Progenitor cell of endocrine pancreas (in vitro differentiated cells): ENCODE measurements at regions not wholly inside any gene's neighbourhood (a gene's known extent, or its start where the extent isn't known, plus 50 kb on each side); places are given as distances from the start of the nearest gene placed in this dataset.

Source experiments
- DNase-seq: peaks from one replicate; pipeline ENCODE4 v3.0.0; 2021; ENCODE audit warnings: low spot score; ENCODE audit not compliant: unreplicated experiment
- H3K27ac Mint-ChIP-seq: 2 replicates; pipeline ENCODE4 v1.8.0; 2021; ENCODE audit warnings: mild to moderate bottlenecking, moderate library complexity, mixed read lengths
- H3K27me3 Mint-ChIP-seq: 2 replicates; pipeline ENCODE4 v1.8.0; 2021; ENCODE audit warnings: mixed read lengths
- H3K36me3 Mint-ChIP-seq: 2 replicates; pipeline ENCODE4 v1.8.0; 2022; ENCODE audit warnings: mixed read lengths; ENCODE audit not compliant: insufficient read depth
- H3K4me1 Mint-ChIP-seq: 2 replicates; pipeline ENCODE4 v1.8.0; 2021; ENCODE audit warnings: low read depth, mixed read lengths
- H3K4me3 Mint-ChIP-seq: 2 replicates; pipeline ENCODE4 v1.8.0; 2021; ENCODE audit warnings: low read depth, mild to moderate bottlenecking, moderate library complexity, mixed read lengths
- H3K9me3 Mint-ChIP-seq: 2 replicates; pipeline ENCODE4 v1.8.0; 2021; ENCODE audit warnings: low read depth, mixed read lengths
- TF ChIP-seq, protein P1 (sequence below): fragments of 200-600 bp; sonication (generic); IDR thresholded peaks from one replicate; pipeline ENCODE4 v1.5.0; 2021; ENCODE audit warnings: antibody characterized with exemption, mild to moderate bottlenecking; ENCODE audit not compliant: unreplicated experiment

DNA sequence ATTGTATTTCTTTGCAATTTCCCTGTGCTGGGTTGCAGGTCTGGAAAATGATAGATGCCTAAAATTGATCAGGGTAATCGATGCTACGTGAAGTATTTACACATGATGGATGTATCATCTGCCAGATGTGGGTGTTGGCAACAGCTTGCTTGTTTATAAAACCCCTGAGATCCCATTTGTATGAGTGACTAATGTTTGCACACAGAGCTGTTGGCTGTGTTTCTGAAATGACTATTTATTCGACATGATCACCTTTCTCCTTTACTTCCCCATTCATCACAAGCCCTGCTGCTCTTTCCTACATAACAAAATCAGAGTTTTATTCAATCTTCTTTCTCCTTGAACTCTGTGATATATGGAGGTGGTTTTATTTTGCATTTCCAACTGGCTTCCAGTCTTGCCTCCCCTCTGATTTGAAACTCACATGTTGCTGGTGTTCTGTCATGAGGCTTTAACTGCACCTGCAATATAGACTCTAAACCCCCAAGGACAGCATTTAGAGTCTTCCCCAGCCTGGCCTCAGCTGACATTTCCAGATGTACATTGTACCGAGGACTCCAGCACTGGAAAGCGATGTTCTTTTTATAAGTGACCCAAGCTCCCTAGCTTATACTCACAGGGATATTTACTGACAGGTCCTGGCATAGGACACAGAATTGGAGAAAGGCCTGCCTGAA lies 50.7 kb upstream of the SHB start:
- Mint-ChIP-seq H3K4me3 (no peak overlapping the region), H3K36me3 (no peaks in the 10 kb centered on the region)
- TF ChIP-seq, protein P1, sequence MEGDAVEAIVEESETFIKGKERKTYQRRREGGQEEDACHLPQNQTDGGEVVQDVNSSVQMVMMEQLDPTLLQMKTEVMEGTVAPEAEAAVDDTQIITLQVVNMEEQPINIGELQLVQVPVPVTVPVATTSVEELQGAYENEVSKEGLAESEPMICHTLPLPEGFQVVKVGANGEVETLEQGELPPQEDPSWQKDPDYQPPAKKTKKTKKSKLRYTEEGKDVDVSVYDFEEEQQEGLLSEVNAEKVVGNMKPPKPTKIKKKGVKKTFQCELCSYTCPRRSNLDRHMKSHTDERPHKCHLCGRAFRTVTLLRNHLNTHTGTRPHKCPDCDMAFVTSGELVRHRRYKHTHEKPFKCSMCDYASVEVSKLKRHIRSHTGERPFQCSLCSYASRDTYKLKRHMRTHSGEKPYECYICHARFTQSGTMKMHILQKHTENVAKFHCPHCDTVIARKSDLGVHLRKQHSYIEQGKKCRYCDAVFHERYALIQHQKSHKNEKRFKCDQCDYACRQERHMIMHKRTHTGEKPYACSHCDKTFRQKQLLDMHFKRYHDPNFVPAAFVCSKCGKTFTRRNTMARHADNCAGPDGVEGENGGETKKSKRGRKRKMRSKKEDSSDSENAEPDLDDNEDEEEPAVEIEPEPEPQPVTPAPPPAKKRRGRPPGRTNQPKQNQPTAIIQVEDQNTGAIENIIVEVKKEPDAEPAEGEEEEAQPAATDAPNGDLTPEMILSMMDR, result no peak

DNA sequence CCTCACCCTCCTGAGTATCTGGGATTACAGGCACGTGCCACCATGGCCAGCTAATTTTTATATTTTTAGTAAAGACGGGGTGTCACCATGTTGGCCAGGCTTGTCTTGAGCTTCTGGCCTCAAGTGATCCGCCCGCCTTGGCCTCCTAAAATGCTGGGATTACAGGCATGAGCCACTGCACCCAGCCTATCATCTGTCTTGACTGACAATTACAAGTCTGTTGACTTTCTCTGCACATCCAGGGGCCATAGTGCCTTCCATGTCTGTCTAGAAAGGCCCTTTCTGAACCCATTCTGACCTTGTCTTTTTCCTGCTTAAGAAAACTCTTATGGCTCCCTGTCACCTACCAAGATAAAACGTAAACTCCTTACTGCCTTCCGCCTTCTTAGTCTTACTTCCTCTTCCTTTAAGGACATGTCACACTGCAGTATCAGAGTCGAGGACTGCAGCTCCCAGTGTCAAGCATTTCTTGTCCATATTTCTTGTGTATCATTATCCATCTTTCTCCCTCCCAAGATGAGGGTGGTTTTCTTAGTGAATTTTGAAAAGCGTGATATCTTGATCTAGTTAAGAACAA lies 49.9 kb upstream of the SHB start:
- Mint-ChIP-seq H3K9me3 (no peaks in the 10 kb centered on the region), H3K27ac (no peak overlapping the region), H3K27me3 (peaks cover 6% of the 10 kb centered on the region), H3K4me3 (no peak overlapping the region), H3K36me3 (no peaks in the 10 kb centered on the region), H3K4me1 (peaks cover 12% of the 10 kb centered on the region)
- TF ChIP-seq, protein P1, result no peak
- no peak for DNase-seq

More for the DNA sequence above, 50.7 kb upstream of the SHB start:
- peaks cover 6% of the 10 kb centered on the region for H3K27me3 Mint-ChIP-seq
- no peak overlapping the region for H3K27ac Mint-ChIP-seq
- DNase-seq, result no peak
- H3K9me3 Mint-ChIP-seq, result no peaks in the 10 kb centered on the region
- peaks cover 14% of the 10 kb centered on the region for H3K4me1 Mint-ChIP-seq
